ENCODE measurements at regions not wholly inside any gene's neighbourhood (a gene's known extent, or its start where the extent isn't known, plus 50 kb on each side); places are given as distances from the start of the nearest gene placed in this dataset.

DNA sequence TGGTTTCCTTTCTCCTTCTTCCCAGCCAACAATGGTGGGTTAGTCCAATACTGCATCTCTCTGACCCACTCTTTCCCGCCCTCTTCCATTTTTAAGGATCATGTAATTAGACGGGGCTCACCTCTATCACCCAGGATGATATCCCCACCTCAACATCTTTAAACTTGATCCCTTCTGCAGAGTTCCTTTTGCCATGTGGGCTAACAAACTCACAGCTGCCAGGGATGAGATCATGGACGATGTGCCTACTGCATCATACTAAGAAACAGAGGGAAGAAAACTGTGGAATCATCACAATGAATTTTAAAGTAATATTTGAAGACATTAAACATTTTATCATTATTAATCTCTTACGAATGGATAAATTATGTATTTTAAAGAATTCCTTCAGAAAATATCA, 183.5 kb downstream of the RDH14 start:
- TF ChIP-seq EZH2 (IDR thresholded peaks at IDR 0.05) (no peak), FOXP2 (optimal IDR thresholded peaks at IDR 0.05; ENCODE audit: control extremely low read depth, extremely low read length, insufficient read depth) (no peak), POLR2AphosphoS5 (IDR thresholded peaks at IDR 0.05; ENCODE audit: borderline replicate concordance, low read depth, low read length) (no peak)

DNA sequence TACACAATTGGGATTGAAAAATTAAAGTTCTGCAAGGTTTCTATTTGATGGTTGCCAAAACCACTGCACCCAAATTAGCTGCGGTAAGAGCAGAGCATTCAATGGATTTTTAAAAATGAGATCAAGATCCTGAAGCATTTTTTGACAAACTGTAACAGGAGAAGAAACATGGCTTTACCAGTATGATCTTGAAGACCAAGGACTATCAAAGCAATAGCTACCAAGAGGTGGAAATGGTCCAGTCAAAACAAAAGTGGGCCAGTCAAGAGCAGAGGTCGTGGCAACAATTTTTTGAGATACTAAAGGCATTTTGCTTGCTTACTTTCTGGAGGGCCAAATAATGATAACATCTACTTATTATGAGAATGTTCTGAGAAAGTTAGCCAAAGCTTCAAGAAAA, 186.8 kb downstream of the RDH14 start:
- no peaks in the 10 kb centered on the region for H3K9me3 ChIP-seq (ENCODE audit: low read depth, low read length)
- DNase-seq (ENCODE audit: low read depth, low spot score) = no peak
- H3K27ac ChIP-seq = no peak overlapping the region

More for the DNA sequence above, 183.5 kb downstream of the RDH14 start:
- no peaks in the 10 kb centered on the region for H3K36me3 ChIP-seq (ENCODE audit: insufficient read depth, low read length)
- no peaks in the 10 kb centered on the region for H3K9me3 ChIP-seq (ENCODE audit: low read depth, low read length)
- no peak overlapping the region for H3K4me3 ChIP-seq
- no peak overlapping the region for H3K27ac ChIP-seq
- H3K9ac ChIP-seq (ENCODE audit: insufficient read length) = no peak overlapping the region
- DNase-seq (ENCODE audit: low read depth, low spot score) = no peak

DNA sequence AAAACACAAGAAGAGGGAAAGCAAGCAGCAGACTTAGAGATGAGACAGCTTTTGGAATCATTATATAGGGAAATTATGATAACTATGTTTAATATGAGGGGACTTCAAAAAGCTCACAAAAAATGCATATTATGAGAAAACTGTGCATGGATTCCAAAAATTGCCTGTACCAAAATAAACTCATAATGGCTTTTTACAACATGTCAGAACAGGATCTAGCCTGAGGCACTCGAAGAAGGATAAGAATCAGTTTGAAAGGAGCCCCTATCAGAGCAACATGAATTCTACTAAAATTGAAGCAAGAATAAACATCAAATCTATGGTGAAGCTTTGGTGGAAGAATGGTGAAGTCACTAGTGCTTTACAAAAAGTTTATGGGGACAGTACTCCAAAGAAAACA, 187.4 kb downstream of the RDH14 start:
- Histone ChIP-seq H3K9me3 (ENCODE audit: low read depth, low read length) (no peaks in the 10 kb centered on the region), H3K4me3 (no peak overlapping the region), H3K36me3 (ENCODE audit: insufficient read depth, low read length) (no peaks in the 10 kb centered on the region), H3K27ac (no peak overlapping the region), H3K9ac (ENCODE audit: insufficient read length) (no peak overlapping the region)
- TF ChIP-seq FOXP2 (optimal IDR thresholded peaks at IDR 0.05; ENCODE audit: control extremely low read depth, extremely low read length, insufficient read depth) (no peak), EZH2 (IDR thresholded peaks at IDR 0.05) (no peak), POLR2AphosphoS5 (IDR thresholded peaks at IDR 0.05; ENCODE audit: borderline replicate concordance, low read depth, low read length) (no peak)
- no peak for DNase-seq (ENCODE audit: low read depth, low spot score)

More for the DNA sequence above, 186.8 kb downstream of the RDH14 start:
- Histone ChIP-seq H3K36me3 (ENCODE audit: insufficient read depth, low read length) (no peaks in the 10 kb centered on the region), H3K4me3 (no peak overlapping the region), H3K9ac (ENCODE audit: insufficient read length) (no peak overlapping the region)
- TF ChIP-seq POLR2AphosphoS5 (IDR thresholded peaks at IDR 0.05; ENCODE audit: borderline replicate concordance, low read depth, low read length) (no peak), FOXP2 (optimal IDR thresholded peaks at IDR 0.05; ENCODE audit: control extremely low read depth, extremely low read length, insufficient read depth) (no peak), EZH2 (IDR thresholded peaks at IDR 0.05) (no peak)

DNA sequence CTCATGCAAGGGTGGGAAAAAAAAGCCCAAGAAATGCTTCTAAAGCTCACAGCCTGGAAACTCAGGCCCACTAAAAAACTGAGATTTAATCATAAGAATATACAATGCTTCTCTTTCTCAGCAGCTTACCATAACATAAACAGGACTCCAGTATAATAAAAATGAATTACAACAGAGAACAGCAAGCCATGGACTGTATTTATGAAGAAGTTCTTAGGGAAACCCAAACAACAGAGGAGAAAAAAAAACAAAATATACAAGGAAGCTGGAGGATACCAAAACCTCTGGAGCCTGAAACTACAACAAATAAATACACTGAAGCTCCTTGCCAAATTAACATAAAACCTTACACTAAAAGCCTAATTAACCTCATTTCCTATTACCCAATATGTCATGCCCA, 187.8 kb downstream of the RDH14 start:
- no peaks in the 10 kb centered on the region for H3K36me3 ChIP-seq (ENCODE audit: insufficient read depth, low read length)

DNA sequence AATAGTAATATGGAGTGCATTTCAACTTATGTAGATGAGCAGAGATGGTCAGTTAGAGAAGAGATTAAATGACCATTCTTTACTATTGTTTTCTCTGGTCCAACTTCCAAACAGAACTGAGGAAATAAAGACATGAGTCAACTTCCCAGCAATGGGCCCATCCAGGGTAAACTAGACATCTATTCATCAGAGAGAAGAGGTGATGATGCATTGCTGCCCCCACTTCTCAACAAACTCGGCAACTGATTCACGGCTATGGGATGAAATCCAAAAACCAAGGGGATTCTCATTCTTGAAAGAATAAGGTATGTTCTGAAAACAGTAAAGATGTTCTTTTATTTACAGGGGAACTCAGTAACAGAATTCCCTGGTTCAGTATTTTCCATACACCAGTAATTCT, 190.7 kb downstream of the RDH14 start:
- no peaks in the 10 kb centered on the region for H3K36me3 ChIP-seq (ENCODE audit: insufficient read depth, low read length)
- TF ChIP-seq FOXP2 (optimal IDR thresholded peaks at IDR 0.05; ENCODE audit: control extremely low read depth, extremely low read length, insufficient read depth) (no peak), EZH2 (IDR thresholded peaks at IDR 0.05) (peak; percentile 27), POLR2AphosphoS5 (IDR thresholded peaks at IDR 0.05; ENCODE audit: borderline replicate concordance, low read depth, low read length) (no peak)
- no peak overlapping the region for H3K9ac ChIP-seq (ENCODE audit: insufficient read length)
- no peak for DNase-seq (ENCODE audit: low read depth, low spot score)
- no peak overlapping the region for H3K27ac ChIP-seq
- H3K9me3 ChIP-seq (ENCODE audit: low read depth, low read length) = no peaks in the 10 kb centered on the region
- H3K4me3 ChIP-seq = no peak overlapping the region

More for the DNA sequence above, 187.8 kb downstream of the RDH14 start:
- Histone ChIP-seq H3K27ac (no peak overlapping the region), H3K9me3 (ENCODE audit: low read depth, low read length) (no peaks in the 10 kb centered on the region), H3K9ac (ENCODE audit: insufficient read length) (no peak overlapping the region), H3K4me3 (no peak overlapping the region)
- no peak for TF ChIP-seq POLR2AphosphoS5 (IDR thresholded peaks at IDR 0.05; ENCODE audit: borderline replicate concordance, low read depth, low read length)
- no peak for TF ChIP-seq EZH2 (IDR thresholded peaks at IDR 0.05)
- TF ChIP-seq FOXP2 (optimal IDR thresholded peaks at IDR 0.05; ENCODE audit: control extremely low read depth, extremely low read length, insufficient read depth) = no peak
- DNase-seq (ENCODE audit: low read depth, low spot score) = no peak

DNA sequence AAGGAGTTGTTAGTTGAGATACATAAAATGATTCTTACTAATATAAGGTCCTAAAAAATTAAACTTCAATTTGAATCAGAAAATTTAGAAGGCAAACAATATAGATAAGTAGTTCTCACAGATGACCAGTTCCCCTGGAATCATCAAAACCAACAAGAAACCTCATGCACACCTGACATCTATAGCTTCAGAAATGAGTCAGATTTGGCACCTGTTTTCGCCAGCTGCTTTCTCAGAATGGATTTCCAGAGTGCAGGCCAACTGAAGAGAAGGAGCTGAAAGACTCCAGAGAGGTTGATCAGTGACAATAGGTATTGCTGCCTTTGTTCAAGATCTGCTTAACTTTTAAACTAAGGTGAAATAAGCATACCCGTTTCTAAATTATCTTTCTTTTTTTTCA, 192.4 kb downstream of the RDH14 start:
- Histone ChIP-seq H3K9ac (ENCODE audit: insufficient read length) (no peak overlapping the region), H3K9me3 (ENCODE audit: low read depth, low read length) (no peaks in the 10 kb centered on the region), H3K36me3 (ENCODE audit: insufficient read depth, low read length) (no peaks in the 10 kb centered on the region), H3K4me3 (no peak overlapping the region), H3K27ac (no peak overlapping the region)
- TF ChIP-seq EZH2 (IDR thresholded peaks at IDR 0.05) (no peak), FOXP2 (optimal IDR thresholded peaks at IDR 0.05; ENCODE audit: control extremely low read depth, extremely low read length, insufficient read depth) (no peak), POLR2AphosphoS5 (IDR thresholded peaks at IDR 0.05; ENCODE audit: borderline replicate concordance, low read depth, low read length) (no peak)
- no peak for DNase-seq (ENCODE audit: low read depth, low spot score)

DNA sequence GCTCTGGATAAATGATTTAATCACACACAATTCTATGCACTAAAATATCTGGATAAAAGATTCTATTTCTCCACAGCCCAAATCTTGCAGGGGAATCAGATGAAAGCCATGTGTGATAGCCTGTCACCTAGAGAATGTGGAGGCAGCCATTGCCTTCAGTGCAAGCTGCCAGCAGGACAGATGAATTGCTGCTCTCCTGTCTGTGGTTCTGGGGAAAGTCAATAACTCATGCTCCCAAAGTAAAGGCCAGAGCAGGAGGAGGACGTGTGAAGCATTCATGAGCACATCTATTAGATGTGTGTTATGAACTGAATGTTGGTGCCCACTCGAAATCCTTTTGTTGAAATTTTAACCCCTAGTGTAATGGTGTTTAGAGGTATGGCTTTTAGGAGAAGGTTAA, 195.1 kb downstream of the RDH14 start:
- Histone ChIP-seq H3K4me3 (no peak overlapping the region), H3K36me3 (ENCODE audit: insufficient read depth, low read length) (no peaks in the 10 kb centered on the region), H3K27ac (no peak overlapping the region), H3K9me3 (ENCODE audit: low read depth, low read length) (no peaks in the 10 kb centered on the region), H3K9ac (ENCODE audit: insufficient read length) (no peak overlapping the region)
- TF ChIP-seq EZH2 (IDR thresholded peaks at IDR 0.05) (no peak), POLR2AphosphoS5 (IDR thresholded peaks at IDR 0.05; ENCODE audit: borderline replicate concordance, low read depth, low read length) (no peak), FOXP2 (optimal IDR thresholded peaks at IDR 0.05; ENCODE audit: control extremely low read depth, extremely low read length, insufficient read depth) (no peak)
- DNase-seq (ENCODE audit: low read depth, low spot score) = no peak

DNA sequence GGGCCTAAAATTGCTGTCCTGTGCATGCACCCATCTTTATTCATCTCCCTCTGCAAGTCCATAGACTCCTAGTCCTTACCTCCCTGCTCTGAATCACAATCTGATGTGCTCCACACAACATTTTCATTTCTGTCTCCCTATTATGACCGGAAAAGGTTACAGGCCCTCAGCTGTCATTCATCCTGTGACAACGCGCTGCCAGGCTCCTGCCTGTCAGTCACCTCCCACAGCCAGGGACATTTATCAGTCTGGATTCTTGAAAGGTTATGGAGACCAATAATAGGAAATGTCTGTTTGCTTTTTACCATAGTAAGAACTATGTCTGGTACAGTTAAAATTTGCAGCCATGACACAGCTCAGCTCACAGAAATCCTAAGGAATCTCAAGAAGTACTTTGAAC, 197.1 kb downstream of the RDH14 start:
- no peak for TF ChIP-seq POLR2AphosphoS5 (IDR thresholded peaks at IDR 0.05; ENCODE audit: borderline replicate concordance, low read depth, low read length)
- TF ChIP-seq FOXP2 (optimal IDR thresholded peaks at IDR 0.05; ENCODE audit: control extremely low read depth, extremely low read length, insufficient read depth) = no peak
- no peak for TF ChIP-seq EZH2 (IDR thresholded peaks at IDR 0.05)
- DNase-seq (ENCODE audit: low read depth, low spot score) = no peak

DNA sequence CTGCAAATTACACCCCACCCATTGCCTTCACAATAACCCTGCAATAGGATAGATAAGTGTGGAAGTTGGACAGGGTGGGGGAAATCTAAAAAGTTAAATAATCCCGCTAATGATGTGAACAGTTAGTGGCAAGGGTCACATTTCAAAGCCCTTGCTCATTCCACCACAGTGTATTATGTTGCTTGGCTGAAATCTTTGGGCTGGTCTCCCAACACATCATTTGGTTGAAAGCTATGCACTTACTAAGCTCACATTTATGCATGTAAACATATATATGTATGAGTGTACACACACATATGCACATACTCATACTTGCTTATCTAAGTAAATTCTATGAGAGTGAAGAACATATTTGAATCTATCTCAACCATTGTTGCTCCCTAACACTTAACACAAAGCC, 197.8 kb downstream of the RDH14 start:
- TF ChIP-seq EZH2 (IDR thresholded peaks at IDR 0.05) (no peak), POLR2AphosphoS5 (IDR thresholded peaks at IDR 0.05; ENCODE audit: borderline replicate concordance, low read depth, low read length) (no peak), FOXP2 (optimal IDR thresholded peaks at IDR 0.05; ENCODE audit: control extremely low read depth, extremely low read length, insufficient read depth) (no peak)
- no peak for DNase-seq (ENCODE audit: low read depth, low spot score)
- H3K9ac ChIP-seq (ENCODE audit: insufficient read length) = no peak overlapping the region
- no peaks in the 10 kb centered on the region for H3K36me3 ChIP-seq (ENCODE audit: insufficient read depth, low read length)
- no peak overlapping the region for H3K4me3 ChIP-seq
- no peaks in the 10 kb centered on the region for H3K9me3 ChIP-seq (ENCODE audit: low read depth, low read length)
- no peak overlapping the region for H3K27ac ChIP-seq

More for the DNA sequence above, 197.1 kb downstream of the RDH14 start:
- Histone ChIP-seq H3K9ac (ENCODE audit: insufficient read length) (no peak overlapping the region), H3K9me3 (ENCODE audit: low read depth, low read length) (no peaks in the 10 kb centered on the region), H3K27ac (no peak overlapping the region), H3K36me3 (ENCODE audit: insufficient read depth, low read length) (no peaks in the 10 kb centered on the region), H3K4me3 (no peak overlapping the region)

All from SK-N-MC (cell line).